ENCODE measurements at regions not wholly inside any gene's neighbourhood (a gene's known extent, or its start where the extent isn't known, plus 50 kb on each side); places are given as distances from the start of the nearest gene placed in this dataset.

DNA sequence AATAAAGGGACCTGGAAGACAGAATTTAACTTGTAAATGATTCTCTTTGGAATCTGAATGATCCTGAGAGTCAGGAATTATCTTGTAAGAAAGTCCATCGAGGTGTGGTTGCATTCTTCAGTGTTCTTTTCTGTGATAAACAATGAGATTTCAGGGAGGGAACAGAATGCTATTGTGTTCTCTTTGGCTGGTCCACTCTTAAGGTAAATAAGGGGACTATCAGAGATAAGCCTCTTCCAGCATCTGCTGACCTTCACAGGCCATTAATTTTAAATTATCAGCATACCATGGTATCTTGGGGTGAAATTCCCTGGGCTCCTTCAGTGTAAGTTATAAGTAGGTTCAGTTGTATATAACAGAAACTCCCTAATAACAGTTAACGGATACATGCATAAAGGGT, 107.1 kb upstream of the ARHGAP24 start:
- no peak overlapping the region for H3K27ac ChIP-seq (ENCODE audit: poor library complexity, severe bottlenecking)
- ATAC-seq (ENCODE audit: low read depth) = no peak

DNA sequence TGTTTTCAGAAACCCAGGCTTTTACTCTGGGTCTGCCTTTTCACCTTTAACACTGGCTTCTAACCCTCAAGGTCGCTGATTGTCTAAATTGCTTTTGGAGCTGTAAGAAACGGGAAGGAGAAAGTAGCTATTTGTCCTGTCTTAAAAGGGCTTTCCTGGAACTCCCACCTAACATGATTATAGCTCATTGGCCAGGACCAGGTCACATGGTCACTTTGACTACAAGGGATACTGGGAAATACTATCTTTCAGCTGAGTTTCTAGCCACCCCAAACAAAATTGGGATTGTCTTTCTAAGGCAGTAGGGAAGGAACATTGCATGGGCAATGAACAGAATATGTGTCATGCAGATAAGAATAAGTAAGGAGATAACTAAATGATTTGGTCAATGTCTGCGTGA, 106.7 kb upstream of the ARHGAP24 start:
- H3K27me3 ChIP-seq (ENCODE audit: insufficient read depth, poor library complexity, severe bottlenecking) = no peaks in the 10 kb centered on the region
- no peak overlapping the region for H3K27ac ChIP-seq (ENCODE audit: poor library complexity, severe bottlenecking)
- no peak overlapping the region for H3K4me3 ChIP-seq (ENCODE audit: severe bottlenecking)
- H3K4me1 ChIP-seq (ENCODE audit: insufficient read depth, poor library complexity, severe bottlenecking) = no peaks in the 10 kb centered on the region
- ATAC-seq (ENCODE audit: low read depth) (no peak), DNase-seq (ENCODE audit: low spot score) (no peak)
- H3K9me3 ChIP-seq (ENCODE audit: severe bottlenecking) = no peaks in the 10 kb centered on the region
- no peaks in the 10 kb centered on the region for H3K36me3 ChIP-seq (ENCODE audit: low read depth)
- TF ChIP-seq, protein P1, sequence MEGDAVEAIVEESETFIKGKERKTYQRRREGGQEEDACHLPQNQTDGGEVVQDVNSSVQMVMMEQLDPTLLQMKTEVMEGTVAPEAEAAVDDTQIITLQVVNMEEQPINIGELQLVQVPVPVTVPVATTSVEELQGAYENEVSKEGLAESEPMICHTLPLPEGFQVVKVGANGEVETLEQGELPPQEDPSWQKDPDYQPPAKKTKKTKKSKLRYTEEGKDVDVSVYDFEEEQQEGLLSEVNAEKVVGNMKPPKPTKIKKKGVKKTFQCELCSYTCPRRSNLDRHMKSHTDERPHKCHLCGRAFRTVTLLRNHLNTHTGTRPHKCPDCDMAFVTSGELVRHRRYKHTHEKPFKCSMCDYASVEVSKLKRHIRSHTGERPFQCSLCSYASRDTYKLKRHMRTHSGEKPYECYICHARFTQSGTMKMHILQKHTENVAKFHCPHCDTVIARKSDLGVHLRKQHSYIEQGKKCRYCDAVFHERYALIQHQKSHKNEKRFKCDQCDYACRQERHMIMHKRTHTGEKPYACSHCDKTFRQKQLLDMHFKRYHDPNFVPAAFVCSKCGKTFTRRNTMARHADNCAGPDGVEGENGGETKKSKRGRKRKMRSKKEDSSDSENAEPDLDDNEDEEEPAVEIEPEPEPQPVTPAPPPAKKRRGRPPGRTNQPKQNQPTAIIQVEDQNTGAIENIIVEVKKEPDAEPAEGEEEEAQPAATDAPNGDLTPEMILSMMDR (IDR thresholded peaks at IDR 0.05; ENCODE audit: poor library complexity, severe bottlenecking) = no peak

More for the DNA sequence above, 107.1 kb upstream of the ARHGAP24 start:
- H3K9me3 ChIP-seq (ENCODE audit: severe bottlenecking) = no peaks in the 10 kb centered on the region
- no peaks in the 10 kb centered on the region for H3K4me1 ChIP-seq (ENCODE audit: insufficient read depth, poor library complexity, severe bottlenecking)
- H3K36me3 ChIP-seq (ENCODE audit: low read depth) = no peaks in the 10 kb centered on the region
- no peaks in the 10 kb centered on the region for H3K27me3 ChIP-seq (ENCODE audit: insufficient read depth, poor library complexity, severe bottlenecking)
- H3K4me3 ChIP-seq (ENCODE audit: severe bottlenecking) = no peak overlapping the region
- TF ChIP-seq, protein P1 (IDR thresholded peaks at IDR 0.05; ENCODE audit: poor library complexity, severe bottlenecking) = no peak
- DNase-seq (ENCODE audit: low spot score) = no peak

DNA sequence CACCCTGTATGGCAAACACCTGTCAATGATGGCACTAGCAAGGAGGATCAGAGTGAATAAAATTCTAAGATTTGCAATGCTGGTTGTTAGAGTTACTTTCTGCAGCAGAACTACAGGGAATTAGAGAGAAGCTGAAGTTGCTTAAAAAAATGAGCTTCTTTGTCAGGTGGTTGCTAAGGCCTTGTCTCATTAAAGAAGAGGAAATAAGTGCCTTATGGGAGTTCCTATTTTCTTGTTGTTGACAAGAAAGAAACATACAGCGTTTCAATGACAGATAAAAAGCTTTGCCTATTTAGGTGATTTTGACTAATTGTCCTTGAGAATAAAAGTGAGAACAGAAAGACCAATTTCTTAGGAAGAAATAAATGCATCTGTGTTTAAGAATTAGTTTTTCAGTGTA, 106.0 kb upstream of the ARHGAP24 start:
- Histone ChIP-seq H3K27me3 (ENCODE audit: insufficient read depth, poor library complexity, severe bottlenecking) (no peaks in the 10 kb centered on the region), H3K9me3 (ENCODE audit: severe bottlenecking) (no peaks in the 10 kb centered on the region), H3K4me1 (ENCODE audit: insufficient read depth, poor library complexity, severe bottlenecking) (no peaks in the 10 kb centered on the region), H3K36me3 (ENCODE audit: low read depth) (no peaks in the 10 kb centered on the region), H3K27ac (ENCODE audit: poor library complexity, severe bottlenecking) (no peak overlapping the region), H3K4me3 (ENCODE audit: severe bottlenecking) (no peak overlapping the region)
- no peak for DNase-seq (ENCODE audit: low spot score)
- ATAC-seq (ENCODE audit: low read depth) = no peak
- TF ChIP-seq, protein P1 (IDR thresholded peaks at IDR 0.05; ENCODE audit: poor library complexity, severe bottlenecking) = no peak

DNA sequence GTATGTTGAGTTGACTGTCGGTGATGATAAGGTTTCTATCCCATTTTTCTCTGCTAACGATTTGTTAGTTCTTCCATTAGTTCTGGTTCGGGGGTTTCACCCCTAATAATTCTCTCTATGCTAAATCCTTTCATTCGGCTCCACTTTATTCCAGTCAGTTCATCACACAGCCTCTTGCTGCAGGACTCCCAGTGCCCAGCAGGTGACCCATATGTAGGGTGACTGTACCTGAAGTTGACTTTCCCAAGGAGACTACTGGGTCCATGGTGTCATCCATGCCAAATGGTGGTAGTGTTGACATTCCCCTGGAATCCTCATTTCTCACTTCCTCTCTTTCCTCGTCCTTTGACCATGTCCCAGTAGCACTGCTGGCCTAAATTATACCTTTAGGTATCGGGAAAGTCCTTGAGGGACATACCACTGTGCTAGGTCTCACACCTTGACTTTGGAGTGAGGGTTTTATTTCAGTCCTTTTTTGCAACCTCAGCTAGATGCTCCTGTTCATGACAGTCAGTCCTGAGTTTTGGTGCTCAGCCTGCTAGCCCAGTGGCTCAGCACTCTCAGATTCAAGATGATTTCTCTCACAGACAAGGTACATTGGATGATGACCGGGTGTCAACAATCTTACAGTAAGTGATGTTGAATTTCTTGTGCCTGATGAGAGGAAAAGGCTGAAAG, 105.1 kb upstream of the ARHGAP24 start:
- DNase-seq (ENCODE audit: low spot score) = no peak
- no peak overlapping the region for H3K4me3 ChIP-seq (ENCODE audit: severe bottlenecking)
- no peaks in the 10 kb centered on the region for H3K27me3 ChIP-seq (ENCODE audit: insufficient read depth, poor library complexity, severe bottlenecking)
- TF ChIP-seq, protein P1 (IDR thresholded peaks at IDR 0.05; ENCODE audit: poor library complexity, severe bottlenecking) = no peak
- no peaks in the 10 kb centered on the region for H3K36me3 ChIP-seq (ENCODE audit: low read depth)
- no peaks in the 10 kb centered on the region for H3K4me1 ChIP-seq (ENCODE audit: insufficient read depth, poor library complexity, severe bottlenecking)
- no peaks in the 10 kb centered on the region for H3K9me3 ChIP-seq (ENCODE audit: severe bottlenecking)
- ATAC-seq (ENCODE audit: low read depth) = no peak
- no peak overlapping the region for H3K27ac ChIP-seq (ENCODE audit: poor library complexity, severe bottlenecking)

DNA sequence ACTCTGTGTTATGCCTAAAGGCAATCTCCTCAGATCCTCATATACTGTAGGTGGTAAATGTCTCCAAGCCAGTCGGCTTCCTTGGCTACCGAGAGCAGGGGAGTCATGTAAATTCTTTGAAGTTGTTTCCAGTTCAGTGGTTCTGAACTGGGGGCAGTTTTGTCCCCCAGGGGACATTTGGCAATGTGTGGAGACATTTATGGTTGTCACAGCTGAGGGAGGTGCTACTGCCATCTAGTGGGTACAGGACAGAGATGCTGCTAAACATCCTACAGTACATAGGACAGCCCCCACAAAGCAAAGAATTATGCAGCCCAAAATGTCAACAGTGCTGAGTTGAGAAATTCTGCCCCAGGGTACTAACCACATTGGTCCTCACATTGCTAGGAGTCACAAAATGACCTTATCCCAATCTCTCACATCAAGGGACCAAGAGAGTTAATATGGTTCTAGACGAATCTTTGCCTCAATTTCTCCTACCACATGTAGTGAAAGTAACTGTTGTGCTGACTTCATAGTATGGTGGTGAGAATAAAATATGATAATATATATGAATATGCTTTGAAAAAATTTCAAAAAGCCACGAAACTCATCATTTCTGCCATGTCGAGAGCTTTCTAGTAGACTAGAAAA, 104.4 kb upstream of the ARHGAP24 start:
- ATAC-seq (ENCODE audit: low read depth) (peak; percentile 66; the same call in 2 of the 3 replicates), DNase-seq (ENCODE audit: low spot score) (no peak)
- Histone ChIP-seq H3K27ac (ENCODE audit: poor library complexity, severe bottlenecking) (no peak overlapping the region), H3K4me3 (ENCODE audit: severe bottlenecking) (no peak overlapping the region), H3K9me3 (ENCODE audit: severe bottlenecking) (no peaks in the 10 kb centered on the region), H3K36me3 (ENCODE audit: low read depth) (no peaks in the 10 kb centered on the region), H3K4me1 (ENCODE audit: insufficient read depth, poor library complexity, severe bottlenecking) (no peaks in the 10 kb centered on the region), H3K27me3 (ENCODE audit: insufficient read depth, poor library complexity, severe bottlenecking) (no peaks in the 10 kb centered on the region)
- TF ChIP-seq, protein P1 (IDR thresholded peaks at IDR 0.05; ENCODE audit: poor library complexity, severe bottlenecking) = peak; percentile 85
